ENCODE measurements at regions not wholly inside any gene's neighbourhood (a gene's known extent, or its start where the extent isn't known, plus 50 kb on each side); places are given as distances from the start of the nearest gene placed in this dataset.

DNA sequence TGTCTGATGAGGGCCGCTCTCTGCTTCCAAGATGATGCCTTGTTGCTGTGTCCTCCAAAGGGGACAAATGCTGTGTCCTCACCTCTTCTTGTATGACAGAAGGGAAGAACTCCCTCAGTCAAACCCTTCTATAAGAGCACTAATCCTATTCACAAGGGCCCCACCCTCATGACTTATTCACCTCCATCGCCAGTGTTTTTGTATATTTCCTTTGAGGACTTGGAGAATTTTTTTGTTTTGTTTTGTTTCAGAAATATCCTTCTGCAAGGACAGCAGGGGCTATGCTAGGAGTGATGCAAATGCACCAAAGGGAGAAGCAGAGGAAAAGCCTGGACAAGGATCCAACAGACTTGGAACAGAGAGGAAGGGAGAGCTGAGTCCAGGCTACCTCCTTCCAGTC lies 214.4 kb downstream of the TLE3 start:
- in situ Hi-C loops (cut with MboI; ENCODE audit: low sequenced_read_pairs), result no loop called here
- DNase-seq (no peak), ATAC-seq (ENCODE audit: low read depth) (no peak)
- H3K23ac ChIP-seq (ENCODE audit: low read depth, low read length), result no peak overlapping the region
- H3K18ac ChIP-seq (ENCODE audit: low read depth, low read length), result no peak overlapping the region
- H4K8ac ChIP-seq (ENCODE audit: low read depth in 2 of 2, low read length in 2 of 2), result no peak overlapping the region
- no peak overlapping the region for H4K91ac ChIP-seq (ENCODE audit: insufficient read depth, low read depth, low read length)
- H3K79me1 ChIP-seq (ENCODE audit: low read depth in 1 of 2, low read length in 2 of 2), result no peaks in the 10 kb centered on the region
- no peaks in the 10 kb centered on the region for H3K36me3 ChIP-seq (ENCODE audit: control insufficient read depth, insufficient read depth, low read length)
- TF ChIP-seq BHLHE40 (IDR thresholded peaks at IDR 0.05; ENCODE audit: low read depth, low read length) (no peak), CHD1 (IDR thresholded peaks at IDR 0.05; ENCODE audit: low read depth, low read length) (no peak)
- peaks cover 60% of the 10 kb centered on the region for H3K27me3 ChIP-seq (ENCODE audit: control insufficient read depth, insufficient read depth, low read length)
- intact Hi-C loops (cut with micrococcal nuclease), result no loop called here
- POLR2A ChIA-PET (ENCODE audit: unreplicated experiment), result no interaction called here
- H3K4me1 ChIP-seq (ENCODE audit: control insufficient read depth, insufficient read depth, low read length), result peaks cover 2% of the 10 kb centered on the region; the same call in 1 of the 2 replicates
- no peak overlapping the region for H2AFZ ChIP-seq (replicated peaks; ENCODE audit: low read length, poor library complexity)
- no peak overlapping the region for H2BK120ac ChIP-seq (ENCODE audit: low read depth, low read length)
- no peak overlapping the region for H3K4me2 ChIP-seq (ENCODE audit: low read depth, low read length)
- no peak overlapping the region for H3K4ac ChIP-seq (ENCODE audit: low read depth, low read length)
- no peaks in the 10 kb centered on the region for H4K20me1 ChIP-seq (ENCODE audit: insufficient read depth, low read length)
- WGBS, 2 experiments (ENCODE audit: extremely low coverage in 2 of 2, insufficient read length in 1 of 2), result 100% methylated on average over 1 of the region's 2 CpGs; no CpG with 5 or more reads in 1 of the 2 experiments
- H2BK5ac ChIP-seq (ENCODE audit: low read depth, low read length, poor library complexity, severe bottlenecking), result no peak overlapping the region
- no peak overlapping the region for H2BK20ac ChIP-seq (ENCODE audit: low read depth, low read length)
- H3K4me3 ChIP-seq (ENCODE audit: insufficient read depth, low read depth, low read length), result no peak overlapping the region
- no peak overlapping the region for H3K27ac ChIP-seq (ENCODE audit: insufficient read depth, low read length)
- BruUV-seq (replicated peaks), result no TSS peak
- H3K9me3 ChIP-seq (ENCODE audit: control insufficient read depth, insufficient read depth, low read length), result peaks cover 4% of the 10 kb centered on the region
- no peak overlapping the region for H3K14ac ChIP-seq (replicated peaks; ENCODE audit: low read depth, low read length)
- no peak overlapping the region for H2AK5ac ChIP-seq (ENCODE audit: low read depth, low read length)
- no peak overlapping the region for H4K5ac ChIP-seq (ENCODE audit: low read depth, low read length)
- dilution Hi-C loops (cut with HindIII; ENCODE audit: low sequenced_read_pairs, unreplicated experiment), result no loop called here
- no peaks in the 10 kb centered on the region for H3K9me1 ChIP-seq (ENCODE audit: insufficient read depth, low read length)
- CTCF ChIA-PET, result no interaction called here
- H3K9ac ChIP-seq (ENCODE audit: low read depth, low read length), result no peak overlapping the region
- H2BK15ac ChIP-seq (ENCODE audit: low read depth, low read length), result no peak overlapping the region
- H2AK9ac ChIP-seq (replicated peaks; ENCODE audit: low read depth, low read length, poor library complexity), result no peak overlapping the region
- H3K56ac ChIP-seq (ENCODE audit: extremely low read depth, insufficient read depth, low read length), result no peak overlapping the region
